GM12891 (cell line): ENCODE measurements at regions not wholly inside any gene's neighbourhood (a gene's known extent, or its start where the extent isn't known, plus 50 kb on each side); places are given as distances from the start of the nearest gene placed in this dataset.
A peak's percentile ranks its signal among the peaks of the same experiment; 100 is the strongest.
"Not testable (repeated sequence)": the region's sequence is repeated elsewhere in the genome, so short reads cannot be mapped to it uniquely, and the experiment has no call there.

Experiments used
- DNase-seq: peaks from one replicate; pipeline ENCODE4 v3.0.0; 2011; ENCODE audit warnings: low spot score; ENCODE audit not compliant: insufficient read length
- FAIRE-seq: peaks from 2 replicates; lab custom pipeline; 2011; peaks lifted over from hg19 to GRCh38; lab: Jason Lieb, UNC
- PAX5 ChIP-seq: IDR thresholded peaks from 2 replicates; pipeline ENCODE4 v1.6.1; 2011; ENCODE audit warnings: low read length, moderate library complexity, mild to moderate bottlenecking; ENCODE audit not compliant: insufficient read depth, severe bottlenecking
- POLR2A ChIP-seq: IDR thresholded peaks from 2 replicates; pipeline ENCODE4 v1.6.1; 2011; ENCODE audit warnings: low read depth, low read length, control low read depth
- POLR2AphosphoS5 ChIP-seq: IDR thresholded peaks from 2 replicates; pipeline ENCODE4 v1.6.1; 2011; ENCODE audit warnings: low read depth, low read length, control low read depth
- POU2F2 ChIP-seq: IDR thresholded peaks from 2 replicates; pipeline ENCODE4 v1.6.1; 2011; ENCODE audit warnings: low read depth, mild to moderate bottlenecking, control low read depth, low read length, moderate library complexity
- SPI1 ChIP-seq: IDR thresholded peaks from 2 replicates; pipeline ENCODE4 v1.6.1; 2011; ENCODE audit warnings: low read depth, low read length, control low read depth
- TAF1 ChIP-seq: IDR thresholded peaks from 2 replicates; pipeline ENCODE4 v1.6.1; 2011; ENCODE audit warnings: low read depth, low read length, control low read depth

DNA sequence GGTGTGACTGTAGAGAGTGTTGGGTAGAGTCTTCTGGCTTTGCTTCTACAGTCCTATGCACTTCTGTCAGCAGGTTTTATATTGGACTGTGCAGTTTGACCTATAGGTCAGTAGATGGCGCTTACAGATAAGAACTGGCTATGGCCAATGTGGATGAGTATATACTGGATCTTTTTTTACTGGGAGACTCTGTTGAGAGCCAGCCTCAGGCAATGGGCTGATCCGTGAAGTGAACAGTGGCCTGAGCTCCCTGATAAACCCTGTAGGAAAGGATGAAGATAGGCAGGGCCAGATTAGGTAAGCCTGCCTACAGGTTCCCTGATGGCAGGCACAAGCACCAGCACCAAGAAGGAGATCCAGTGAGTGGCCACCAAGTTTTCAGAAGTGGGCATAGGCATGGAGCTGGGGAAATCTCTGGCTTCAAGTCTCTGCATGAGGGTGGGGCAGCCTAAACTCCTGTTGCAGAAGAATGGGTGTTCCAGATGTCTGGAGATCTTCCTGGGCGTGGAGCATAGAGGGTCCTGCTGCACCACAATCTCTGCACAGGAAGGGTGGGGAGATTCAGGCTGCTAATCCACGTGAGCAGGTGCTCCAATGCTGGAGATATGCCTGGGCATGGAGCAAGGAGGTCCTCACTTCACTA, 326.0 kb upstream of the SGO1 start:
- no peak for TF ChIP-seq POLR2A
- TF ChIP-seq SPI1, result no peak
- TF ChIP-seq POU2F2, result no peak
- TF ChIP-seq TAF1, result no peak
- TF ChIP-seq PAX5, result no peak
- no peak for TF ChIP-seq POLR2AphosphoS5
- peak; percentile 71 for FAIRE-seq
- DNase-seq, result peak; percentile 2

- TF ChIP-seq POU2F2 (no peak), SPI1 (no peak), TAF1 (no peak), PAX5 (no peak), POLR2AphosphoS5 (no peak)
- DNase-seq (no peak), FAIRE-seq (no peak)
Observed at GRCh38 chr3:20510396-20510795, 324.4 kb upstream of the SGO1 start.

DNA sequence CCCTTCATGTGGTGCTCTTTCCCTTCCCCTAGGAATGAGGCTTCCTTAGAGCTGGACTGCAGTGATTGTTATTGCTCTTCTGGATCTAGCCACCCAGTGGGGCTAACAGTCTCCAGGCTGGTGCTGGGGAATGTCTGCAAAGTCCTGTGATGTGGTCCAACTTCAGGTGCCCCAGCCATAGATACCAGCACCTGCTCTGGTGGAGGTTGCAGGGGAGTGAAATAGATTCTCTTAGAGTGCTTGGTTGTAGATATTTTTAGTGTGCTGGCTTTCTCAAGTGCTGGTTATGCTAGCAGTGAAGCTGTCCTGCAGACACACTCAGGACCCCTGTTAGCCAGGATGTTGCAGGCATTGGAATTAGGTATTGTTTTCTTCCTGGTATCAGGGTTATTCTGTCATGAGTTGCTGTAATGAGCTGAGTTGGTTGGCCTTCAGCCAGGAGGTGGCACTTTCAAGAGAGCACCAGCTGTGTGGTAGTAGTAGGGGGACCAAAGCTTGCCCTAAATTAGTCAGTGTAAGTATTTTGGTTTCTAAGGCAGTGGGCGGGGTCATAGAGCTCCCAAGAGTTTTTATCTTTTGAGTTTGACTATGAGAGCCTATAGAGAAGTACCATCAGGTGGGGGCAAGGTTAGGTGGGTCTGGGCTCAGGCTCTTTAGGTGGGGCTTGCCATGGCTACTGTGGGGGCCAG, 317.5 kb upstream of the SGO1 start:
- no peak for FAIRE-seq
- DNase-seq, result no peak
- TF ChIP-seq POLR2A (no peak), PAX5 (no peak), SPI1 (no peak), TAF1 (no peak), POLR2AphosphoS5 (no peak), POU2F2 (no peak)

- TF ChIP-seq POLR2AphosphoS5, result no peak
- no peak for TF ChIP-seq TAF1
- no peak for TF ChIP-seq POU2F2
- FAIRE-seq, result no peak
- no peak for DNase-seq
Observed at GRCh38 chr3:20490996-20491395, 305.0 kb upstream of the SGO1 start.

GRCh38 chr3:20488151-20488550, 302.1 kb upstream of the SGO1 start:
- FAIRE-seq, result no peak
- DNase-seq, result no peak
- TF ChIP-seq POLR2A (no peak), TAF1 (no peak), PAX5 (no peak), POU2F2 (no peak)

- FAIRE-seq (no peak), DNase-seq (no peak)
- TF ChIP-seq POU2F2 (no peak), POLR2AphosphoS5 (no peak), PAX5 (no peak), POLR2A (no peak), SPI1 (no peak), TAF1 (no peak)
Observed at GRCh38 chr3:20484126-20484525, 298.1 kb upstream of the SGO1 start.

- FAIRE-seq, result no peak
- no peak for DNase-seq
- TF ChIP-seq POU2F2 (no peak), POLR2AphosphoS5 (no peak), POLR2A (no peak), PAX5 (no peak), TAF1 (no peak), SPI1 (no peak)
Observed at GRCh38 chr3:20482350-20482749, 296.3 kb upstream of the SGO1 start.

- FAIRE-seq (no peak), DNase-seq (no peak)
- no peak for TF ChIP-seq TAF1
- no peak for TF ChIP-seq POU2F2
- TF ChIP-seq PAX5, result no peak
- no peak for TF ChIP-seq POLR2A
- no peak for TF ChIP-seq POLR2AphosphoS5
- TF ChIP-seq SPI1, result no peak
Observed at GRCh38 chr3:20480786-20481365, 294.9 kb upstream of the SGO1 start.

GRCh38 chr3:20478436-20478835, 292.4 kb upstream of the SGO1 start:
- TF ChIP-seq PAX5 (no peak), POU2F2 (no peak), TAF1 (no peak), SPI1 (no peak), POLR2AphosphoS5 (no peak), POLR2A (no peak)
- FAIRE-seq, result no peak
- no peak for DNase-seq

- not testable (repeated sequence) for DNase-seq, FAIRE-seq
Observed at GRCh38 chr3:20464237-20464636, 278.2 kb upstream of the SGO1 start.
